GM23248 (cell line): ENCODE measurements at regions not wholly inside any gene's neighbourhood (a gene's known extent, or its start where the extent isn't known, plus 50 kb on each side); places are given as distances from the start of the nearest gene placed in this dataset.

Source experiments
- DNase-seq: peaks from one replicate; pipeline ENCODE4 v3.0.0-alpha.2; 2015
- H2AFZ ChIP-seq: fragments of 200-600 bp; sonication (generic); 2 replicates; pipeline ENCODE4 v1.6.1; 2016; ENCODE audit warnings: antibody characterized with exemption
- H3F3A ChIP-seq: fragments of 200-600 bp; sonication (generic); 2 replicates; pipeline ENCODE4 v1.6.1; 2016; ENCODE audit warnings: mild to moderate bottlenecking, antibody characterized with exemption, mixed run types; ENCODE audit not compliant: insufficient read depth
- H3K27ac ChIP-seq: fragments of 200-600 bp; sonication (generic); 2 replicates; pipeline ENCODE4 v1.5.1; 2016; ENCODE audit warnings: mild to moderate bottlenecking
- H3K27me3 ChIP-seq: fragments of 200-600 bp; sonication (generic); replicated peaks from 2 replicates; pipeline ENCODE4 v1.6.1; 2016; ENCODE audit warnings: mild to moderate bottlenecking; ENCODE audit not compliant: insufficient read depth
- H3K36me3 ChIP-seq: fragments of 200-600 bp; sonication (generic); 2 replicates; pipeline ENCODE4 v1.6.1; 2016; ENCODE audit warnings: low read depth, mild to moderate bottlenecking
- H3K4me1 ChIP-seq: fragments of 200-600 bp; sonication (generic); 2 replicates; pipeline ENCODE4 v1.6.1; 2016; ENCODE audit warnings: mild to moderate bottlenecking; ENCODE audit not compliant: insufficient read depth
- H3K4me2 ChIP-seq: fragments of 200-600 bp; sonication (generic); one replicate; pipeline ENCODE4 v1.6.1; 2016; ENCODE audit warnings: mild to moderate bottlenecking; ENCODE audit not compliant: unreplicated experiment
- H3K4me3 ChIP-seq: fragments of 200-600 bp; sonication (generic); 2 replicates; pipeline ENCODE4 v1.5.1; 2016; ENCODE audit warnings: mild to moderate bottlenecking
- H3K79me2 ChIP-seq: fragments of 200-600 bp; sonication (generic); 2 replicates; pipeline ENCODE4 v1.6.1; 2016; ENCODE audit warnings: mild to moderate bottlenecking; ENCODE audit not compliant: insufficient read depth
- H3K9ac ChIP-seq: fragments of 200-600 bp; sonication (generic); 2 replicates; pipeline ENCODE4 v1.6.1; 2016; ENCODE audit warnings: mild to moderate bottlenecking
- H3K9me2 ChIP-seq: fragments of 200-600 bp; sonication (generic); 2 replicates; pipeline ENCODE4 v1.6.1; 2016; ENCODE audit warnings: mixed run types, mild to moderate bottlenecking, moderate library complexity; ENCODE audit not compliant: insufficient read depth
- H3K9me3 ChIP-seq: fragments of 200-600 bp; sonication (generic); one replicate; pipeline ENCODE4 v1.6.1; 2017; ENCODE audit warnings: low read depth
- H4K20me1 ChIP-seq: fragments of 200-600 bp; sonication (generic); 2 replicates; pipeline ENCODE4 v1.6.0; 2016; ENCODE audit not compliant: insufficient read depth
- EZH2 ChIP-seq: fragments of 200-600 bp; sonication (generic); IDR thresholded peaks from 2 replicates; pipeline ENCODE4 v1.6.1; 2018; ENCODE audit warnings: antibody characterized with exemption, mild to moderate bottlenecking; ENCODE audit not compliant: insufficient read depth, poor library complexity, severe bottlenecking
- EZH2phosphoT487 ChIP-seq: fragments of 200-600 bp; sonication (generic); IDR thresholded peaks from 2 replicates; pipeline ENCODE4 v1.6.1; 2018; ENCODE audit warnings: antibody characterized with exemption, moderate library complexity, mild to moderate bottlenecking, low read depth; ENCODE audit not compliant: insufficient read depth
- WGBS, 2 experiments: methylation state at CpG; one replicate each; pipeline ENCODE4 v1.1.6; 2015 to 2017; ENCODE audit warnings: low lambda C conversion rate in 2 of 2, low coverage in 1 of 2; ENCODE audit errors: missing lambda C conversion rate in 2 of 2; 5-methylcytosine and 5-hydroxymethylcytosine counted together
- in situ Hi-C: fragments of 300-500 bp; cut with MboI; formaldehyde crosslinking; loops from 2 replicates; pipeline ENCODE4 v1.15.0; 2020

DNA sequence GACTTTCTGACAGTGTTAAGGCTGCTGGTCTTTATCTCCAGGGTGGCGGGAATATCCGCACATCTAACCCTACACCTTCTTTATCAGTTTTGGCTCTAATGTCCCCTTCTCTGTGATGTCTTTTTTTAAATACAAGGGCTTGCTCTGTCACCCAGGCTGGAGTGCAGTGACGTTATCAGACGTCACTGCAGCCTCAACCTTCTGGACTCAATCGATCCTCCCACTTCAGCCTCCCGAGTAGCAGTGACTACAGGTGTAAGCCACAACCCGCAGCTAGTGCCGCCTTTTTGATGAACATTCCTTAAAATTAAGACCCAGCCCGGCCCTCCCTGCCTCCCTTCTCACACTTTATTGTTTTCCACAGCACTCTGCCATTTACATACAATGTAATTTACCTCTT is 120.1 kb upstream of the CDH4 start:
- Histone ChIP-seq H3K4me3 (no peak overlapping the region), H2AFZ (no peak overlapping the region), H3K27ac (no peak overlapping the region), H3K9ac (no peak overlapping the region), H3K79me2 (no peaks in the 10 kb centered on the region), H3F3A (no peaks in the 10 kb centered on the region), H3K9me3 (no peaks in the 10 kb centered on the region), H3K9me2 (no peaks in the 10 kb centered on the region), H3K4me1 (no peaks in the 10 kb centered on the region), H3K4me2 (no peak overlapping the region), H3K36me3 (no peaks in the 10 kb centered on the region), H3K27me3 (peaks cover 9% of the 10 kb centered on the region), H4K20me1 (no peaks in the 10 kb centered on the region)
- in situ Hi-C loops: no loop called here
- TF ChIP-seq EZH2: no peak
- TF ChIP-seq EZH2phosphoT487: no peak
- DNase-seq: no peak
- 59 to 66% methylated on average over 9 of the region's 9 CpGs for WGBS, 2 experiments

DNA sequence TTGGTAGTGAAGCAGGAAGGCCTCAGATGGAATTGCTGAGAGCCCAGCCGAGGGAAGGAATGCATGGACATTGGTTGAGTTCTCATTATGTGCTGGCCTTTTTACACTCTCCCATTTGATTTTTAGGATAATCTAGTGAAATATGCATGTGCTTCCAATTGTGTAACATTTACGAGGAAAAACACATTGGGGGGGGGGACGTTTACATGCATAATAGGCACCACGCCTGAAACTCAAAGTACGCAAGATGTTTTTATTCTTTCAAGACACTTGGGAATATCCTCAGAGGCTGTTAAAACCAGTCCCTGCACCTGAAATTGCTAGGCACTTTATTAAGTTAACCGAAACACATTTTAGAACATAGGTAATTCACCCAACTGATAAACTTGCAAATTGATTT is 118.5 kb upstream of the CDH4 start:
- H3K4me3 ChIP-seq: no peak overlapping the region
- no peaks in the 10 kb centered on the region for H3K4me1 ChIP-seq
- H3K27me3 ChIP-seq: peaks cover 9% of the 10 kb centered on the region
- H3K9ac ChIP-seq: no peak overlapping the region
- no peak overlapping the region for H3K4me2 ChIP-seq
- H3K27ac ChIP-seq: no peak overlapping the region
- no peak for DNase-seq
- no peaks in the 10 kb centered on the region for H3K9me2 ChIP-seq
- no peaks in the 10 kb centered on the region for H3K79me2 ChIP-seq
- no peaks in the 10 kb centered on the region for H3F3A ChIP-seq
- no peaks in the 10 kb centered on the region for H3K9me3 ChIP-seq
- TF ChIP-seq EZH2phosphoT487: no peak
- TF ChIP-seq EZH2: no peak
- H4K20me1 ChIP-seq: no peaks in the 10 kb centered on the region
- H2AFZ ChIP-seq: no peak overlapping the region
- H3K36me3 ChIP-seq: no peaks in the 10 kb centered on the region
- in situ Hi-C loops: no loop called here
- 46 to 49% methylated on average over 6 of the region's 6 CpGs for WGBS, 2 experiments

DNA sequence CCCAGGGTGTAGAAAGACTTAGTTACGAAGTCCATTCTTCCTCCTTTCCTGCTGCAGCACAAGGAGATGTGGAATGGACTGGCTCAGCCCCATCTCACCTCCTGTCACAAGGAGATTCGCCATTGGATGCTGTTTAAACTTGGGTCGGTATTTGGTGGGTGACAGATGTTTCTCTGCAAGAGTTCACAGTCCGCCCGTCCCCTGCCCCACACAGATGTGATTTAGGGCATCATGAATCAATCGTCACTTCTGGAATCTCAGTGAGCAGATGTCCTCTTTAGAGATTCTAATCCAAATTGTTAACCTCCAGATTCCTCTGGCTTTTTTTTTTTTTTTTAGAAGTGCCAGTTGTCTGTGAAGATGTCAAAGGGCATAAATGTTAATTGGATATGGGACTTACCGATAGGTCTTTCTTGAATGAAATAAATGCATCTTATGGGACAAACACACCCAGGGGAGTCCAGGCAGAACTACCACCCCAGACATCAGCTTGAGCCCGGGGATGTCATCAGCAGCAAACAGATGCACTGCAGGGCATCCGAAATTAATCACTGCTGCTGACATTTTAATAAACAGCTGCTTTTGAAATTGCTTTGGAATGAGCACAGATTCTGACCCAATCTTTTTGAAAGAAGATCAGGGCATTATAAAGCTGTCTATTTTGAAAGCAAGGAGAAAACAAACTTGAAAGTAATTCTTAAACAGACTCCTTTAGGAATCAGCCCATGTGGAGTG is 117.6 kb upstream of the CDH4 start:
- no peak for DNase-seq
- 5 to 6% methylated on average over 9 of the region's 9 CpGs for WGBS, 2 experiments
- no peaks in the 10 kb centered on the region for H3K9me2 ChIP-seq
- H3K27me3 ChIP-seq: peaks cover 9% of the 10 kb centered on the region
- H3K4me3 ChIP-seq: no peak overlapping the region
- H2AFZ ChIP-seq: no peak overlapping the region
- in situ Hi-C loops: no loop called here
- H4K20me1 ChIP-seq: no peaks in the 10 kb centered on the region
- no peak overlapping the region for H3K9ac ChIP-seq
- H3K79me2 ChIP-seq: no peaks in the 10 kb centered on the region
- H3K27ac ChIP-seq: no peak overlapping the region
- no peaks in the 10 kb centered on the region for H3F3A ChIP-seq
- H3K36me3 ChIP-seq: no peaks in the 10 kb centered on the region
- TF ChIP-seq EZH2phosphoT487 (no peak), EZH2 (no peak)
- H3K9me3 ChIP-seq: no peaks in the 10 kb centered on the region
- no peaks in the 10 kb centered on the region for H3K4me1 ChIP-seq
- H3K4me2 ChIP-seq: no peak overlapping the region

DNA sequence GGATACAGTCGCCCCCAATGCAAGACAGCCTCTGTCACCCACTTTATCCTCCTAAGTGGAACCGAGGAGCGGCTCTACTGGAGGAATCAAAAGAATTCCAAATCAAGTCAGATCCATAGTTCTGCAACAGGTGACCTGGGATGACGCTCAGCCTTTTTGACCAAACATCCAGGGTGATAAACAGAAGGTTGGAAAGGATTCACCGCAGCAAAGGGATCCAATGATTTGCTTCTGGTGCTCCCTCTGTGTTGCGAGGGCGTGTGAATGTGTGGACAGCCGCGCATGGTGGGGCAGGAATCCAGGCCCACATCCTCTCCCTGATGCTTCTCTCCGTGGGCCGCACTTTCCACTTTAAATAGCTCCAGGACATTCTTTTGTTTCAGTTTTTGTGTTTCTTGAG is 116.8 kb upstream of the CDH4 start:
- Histone ChIP-seq H3K27ac (no peak overlapping the region), H3K4me3 (no peak overlapping the region), H3K9ac (no peak overlapping the region), H3K9me2 (no peaks in the 10 kb centered on the region), H3K36me3 (no peaks in the 10 kb centered on the region), H3K27me3 (peaks cover 9% of the 10 kb centered on the region), H3K4me1 (no peaks in the 10 kb centered on the region), H3K79me2 (no peaks in the 10 kb centered on the region), H4K20me1 (no peaks in the 10 kb centered on the region), H2AFZ (no peak overlapping the region), H3F3A (no peaks in the 10 kb centered on the region), H3K9me3 (no peaks in the 10 kb centered on the region), H3K4me2 (no peak overlapping the region)
- WGBS, 2 experiments: 49 to 56% methylated on average over 11 of the region's 11 CpGs
- no peak for TF ChIP-seq EZH2phosphoT487
- no peak for TF ChIP-seq EZH2
- in situ Hi-C loops: no loop called here
- DNase-seq: no peak
